PC-3 (cell line): ENCODE measurements at regions not wholly inside any gene's neighbourhood (a gene's known extent, or its start where the extent isn't known, plus 50 kb on each side); places are given as distances from the start of the nearest gene placed in this dataset.
"Not testable (repeated sequence)": the region's sequence is repeated elsewhere in the genome, so short reads cannot be mapped to it uniquely, and the experiment has no call there.

Source experiments
- ATAC-seq: fragments of 200-7000 bp; cut with Tn5 transposase; 2 replicates; pipeline ENCODE4 v1.9.1; 2020; ENCODE audit warnings: mild to moderate bottlenecking, moderate library complexity
- BruUV-seq: library from RNA; stranded (reverse); fragments of 400-500 nt; replicated peaks from 2 replicates; lab custom pipeline; 2021; lab: Mats Ljungman, UMichigan
- CTCF ChIA-PET: fragments of 300-600 bp; sonication (Branson Sonifier 250); formaldehyde crosslinking; loops from one replicate; lab custom pipeline; 2022; ENCODE audit warnings: antibody characterized with exemption; lab: Charles Lee
- POLR2A ChIA-PET: fragments of 300-600 bp; sonication (Branson Sonifier 250); formaldehyde crosslinking; loops from one replicate; lab custom pipeline; 2022; ENCODE audit warnings: antibody characterized with exemption; ENCODE audit not compliant: unreplicated experiment; lab: Charles Lee
- DNase-seq: peaks from one replicate; pipeline ENCODE4 v3.0.0-alpha.2; 2015
- H2AFZ ChIP-seq: fragments of 300-600 bp; sonication (generic); 2 replicates; pipeline ENCODE4 v1.6.0; 2016; ENCODE audit warnings: antibody characterized with exemption, low read length
- H3F3A ChIP-seq: fragments of 300-600 bp; sonication (generic); one replicate; pipeline ENCODE4 v1.6.0; 2017; ENCODE audit warnings: antibody characterized with exemption, low read length, control low read depth, mild to moderate bottlenecking; ENCODE audit not compliant: unreplicated experiment
- H3K27ac ChIP-seq: fragments of 300-600 bp; sonication (generic); 2 replicates; pipeline ENCODE4 v1.5.1; 2016; ENCODE audit warnings: mild to moderate bottlenecking, low read length
- H3K27me3 ChIP-seq: fragments of 300-600 bp; sonication (generic); 2 replicates; pipeline ENCODE4 v1.6.1; 2016; ENCODE audit warnings: low read length, mixed read lengths
- H3K36me3 ChIP-seq: fragments of 300-600 bp; sonication (generic); 2 replicates; pipeline ENCODE4 v1.6.1; 2016; ENCODE audit warnings: low read depth, mixed run types, low read length, mixed read lengths
- H3K4me1 ChIP-seq: fragments of 300-600 bp; sonication (generic); 2 replicates; pipeline ENCODE4 v1.5.1; 2016; ENCODE audit warnings: low read length; ENCODE audit not compliant: insufficient read depth
- H3K4me2 ChIP-seq: fragments of 300-600 bp; sonication (generic); 2 replicates; pipeline ENCODE4 v1.6.0; 2016; ENCODE audit warnings: low read length
- H3K4me3 ChIP-seq: fragments of 300-600 bp; sonication (generic); 2 replicates; pipeline ENCODE4 v1.5.1; 2016; ENCODE audit warnings: mild to moderate bottlenecking, low read length, mixed read lengths
- H3K79me2 ChIP-seq: fragments of 300-600 bp; sonication (generic); 2 replicates; pipeline ENCODE4 v1.6.1; 2017; ENCODE audit warnings: low read length, mixed read lengths
- H3K9ac ChIP-seq: fragments of 300-600 bp; sonication (generic); 2 replicates; pipeline ENCODE4 v1.6.0; 2016; ENCODE audit warnings: mild to moderate bottlenecking, low read length
- H3K9me2 ChIP-seq: fragments of 300-600 bp; sonication (generic); replicated peaks from 2 replicates; pipeline ENCODE4 v1.6.1; 2016; ENCODE audit warnings: mixed run types, low read length, mixed read lengths
- H3K9me3 ChIP-seq: fragments of 300-600 bp; sonication (generic); 2 replicates; pipeline ENCODE4 v1.6.1; 2016; ENCODE audit warnings: low read length, mixed read lengths
- H4K20me1 ChIP-seq: fragments of 300-600 bp; sonication (generic); 2 replicates; pipeline ENCODE4 v1.6.1; 2016; ENCODE audit warnings: low read length, mixed read lengths
- CTCF ChIP-seq: fragments of 300-600 bp; sonication (generic); conservative IDR thresholded peaks from 2 replicates; pipeline ENCODE4 v1.5.1; 2017; ENCODE audit warnings: antibody characterized with exemption, low read depth, mild to moderate bottlenecking, low read length
- EZH2 ChIP-seq: fragments of 300-600 bp; sonication (generic); IDR thresholded peaks from one replicate; pipeline ENCODE4 v1.6.1; 2017; ENCODE audit warnings: antibody characterized with exemption, mild to moderate bottlenecking, low read length; ENCODE audit not compliant: unreplicated experiment
- EZH2phosphoT487 ChIP-seq: fragments of 300-600 bp; sonication (generic); IDR thresholded peaks from 2 replicates; pipeline ENCODE4 v1.6.1; 2018; ENCODE audit warnings: mild to moderate bottlenecking, antibody characterized with exemption, low read length, borderline replicate concordance
- intact Hi-C: fragments of 100-400 bp; cut with micrococcal nuclease; formaldehyde crosslinking; loops from 2 replicates; pipeline ENCODE4 v1.9.0; 2023

- ChIA-PET CTCF (no interaction called here), POLR2A (no interaction called here)
- TF ChIP-seq CTCF: no peak
- no peak for TF ChIP-seq EZH2phosphoT487
- no peak for TF ChIP-seq EZH2
- Histone ChIP-seq H3K9me2 (no peaks in the 10 kb centered on the region), H3K4me3 (no peak overlapping the region), H3K79me2 (no peaks in the 10 kb centered on the region), H3K36me3 (no peaks in the 10 kb centered on the region), H2AFZ (no peak overlapping the region), H3K27me3 (no peaks in the 10 kb centered on the region), H3K4me2 (no peak overlapping the region), H3K4me1 (peaks cover 15% of the 10 kb centered on the region), H3K9ac (no peak overlapping the region), H4K20me1 (no peaks in the 10 kb centered on the region), H3F3A (no peaks in the 10 kb centered on the region), H3K27ac (peak overlapping the region; percentile 36), H3K9me3 (no peaks in the 10 kb centered on the region)
- no TSS peak for BruUV-seq
- no peak for DNase-seq
- ATAC-seq: no peak
- intact Hi-C loops: no loop called here
Observed at GRCh38 chr2:226283796-226284195, 515.8 kb downstream of the IRS1 start.

GRCh38 chr2:226282151-226282550 lies 517.5 kb downstream of the IRS1 start:
- no peak overlapping the region for H3K27ac ChIP-seq
- BruUV-seq: no TSS peak
- no peaks in the 10 kb centered on the region for H3F3A ChIP-seq
- H3K4me1 ChIP-seq: peaks cover 15% of the 10 kb centered on the region
- H2AFZ ChIP-seq: no peak overlapping the region
- TF ChIP-seq EZH2phosphoT487 (no peak), CTCF (no peak), EZH2 (no peak)
- H3K9me3 ChIP-seq: no peaks in the 10 kb centered on the region
- no peak overlapping the region for H3K4me2 ChIP-seq
- CTCF ChIA-PET: no interaction called here
- H3K36me3 ChIP-seq: no peaks in the 10 kb centered on the region
- ATAC-seq (no peak), DNase-seq (no peak)
- H3K4me3 ChIP-seq: no peak overlapping the region
- intact Hi-C loops: no loop called here
- no peak overlapping the region for H3K9ac ChIP-seq
- H3K79me2 ChIP-seq: no peaks in the 10 kb centered on the region
- no peaks in the 10 kb centered on the region for H4K20me1 ChIP-seq
- no peaks in the 10 kb centered on the region for H3K9me2 ChIP-seq
- no peaks in the 10 kb centered on the region for H3K27me3 ChIP-seq
- POLR2A ChIA-PET: no interaction called here

- H3K4me3 ChIP-seq, H3K9me2 ChIP-seq, H3K36me3 ChIP-seq, intact Hi-C loops, H3K9me3 ChIP-seq, CTCF ChIA-PET, H3K4me2 ChIP-seq, POLR2A ChIA-PET, H3K27me3 ChIP-seq, DNase-seq, ATAC-seq, H2AFZ ChIP-seq, H3F3A ChIP-seq, H3K27ac ChIP-seq, BruUV-seq, H3K79me2 ChIP-seq, H4K20me1 ChIP-seq, H3K9ac ChIP-seq: not testable (repeated sequence)
- peaks cover 15% of the 10 kb centered on the region for H3K4me1 ChIP-seq
Observed at GRCh38 chr2:226280136-226280535, 519.5 kb downstream of the IRS1 start.
